Psoas muscle (tissue), 7 donors: ENCODE measurements at regions not wholly inside any gene's neighbourhood (a gene's known extent, or its start where the extent isn't known, plus 50 kb on each side); places are given as distances from the start of the nearest gene placed in this dataset.

Source experiments
- ATAC-seq, 4 donors: fragments of 200-7000 bp; cut with Tn5 transposase; one replicate each; pipeline ENCODE4 v1.9.1; 2020; ENCODE audit warnings: moderate library complexity in 3 of 4, mild to moderate bottlenecking in 2 of 4
- DNase-seq, 2 donors: peaks; one replicate each; pipeline ENCODE4 v3.0.0-alpha.2; 2020
- H3K27ac ChIP-seq: fragments of 200-600 bp; one replicate; pipeline ENCODE4 v1.8.0; 2022
- H3K27me3 ChIP-seq, 3 donors: fragments of 200-600 bp in 1 of 3; one replicate each; pipeline versions ENCODE4 v1.6.1 to v1.8.0; 2013 to 2022; ENCODE audit warnings: low read length in 2 of 3, mild to moderate bottlenecking in 2 of 3, moderate library complexity in 1 of 3; ENCODE audit not compliant: insufficient read depth in 3 of 3
- H3K36me3 ChIP-seq, 2 donors: fragments of 200-600 bp in 1 of 2; one replicate each; pipeline versions ENCODE4 v1.6.1 to v1.8.0; 2013 to 2022; ENCODE audit warnings: low read depth in 1 of 2, mild to moderate bottlenecking in 1 of 2, moderate library complexity in 1 of 2; ENCODE audit not compliant: insufficient read depth in 1 of 2
- H3K4me1 ChIP-seq: fragments of 200-600 bp; one replicate; pipeline ENCODE4 v1.8.0; 2022
- H3K4me3 ChIP-seq: fragments of 200-600 bp; one replicate; pipeline ENCODE4 v1.8.0; 2022; ENCODE audit warnings: mild to moderate bottlenecking
- H3K9me3 ChIP-seq: fragments of 200-600 bp; one replicate; pipeline ENCODE4 v1.8.0; 2022
- CTCF ChIP-seq: fragments of 200-600 bp; IDR thresholded peaks from one replicate; pipeline ENCODE4 v1.8.0; 2022; ENCODE audit warnings: antibody characterized with exemption
- WGBS, 3 donors: extraction: QIAGEN DNeasy Blood & Tissue Kit; methylation state at CpG; one replicate each; pipeline versions ENCODE4 v1.1.6 to v1.1.7; 2013; 5-methylcytosine and 5-hydroxymethylcytosine counted together
- intact Hi-C, 2 donors: fragments of 100-400 bp; cut with DNase I; formaldehyde crosslinking; loops; one replicate each; pipeline versions ENCODE4 v1.11.0 to v1.14.2; 2022
- donor health status: healthy with polysubstance abuse.
- donor health status: DM: no; HTN: no; CAD: no; lungs with moderate emphysema.
- donor health status: Bipolar disorder and iron deficiency.
- donor health status: healthy.
- donor health status: DM: yes; HTN: yes; CAD: no.
- donor health status: DM: no; HTN: no; CAD: no.
- donor health status: DM: yes; HTN: yes; CAD: no.

- Histone ChIP-seq H3K9me3 (no peaks in the 10 kb centered on the region), H3K27ac (no peak overlapping the region), H3K4me3 (no peak overlapping the region), H3K36me3 (no peaks in the 10 kb centered on the region), H3K4me1 (peaks cover 5% of the 10 kb centered on the region), H3K27me3 (no peaks in the 10 kb centered on the region)
- WGBS, 3 donors = 17 to 26% (median 23%) methylated on average over 5 of the region's 5 CpGs
- TF ChIP-seq CTCF = no peak
- intact Hi-C loops = no loop called here
- ATAC-seq = peak; percentile 56 to 90 (median 76)
- no peak for DNase-seq
Measured at GRCh38 chr2:8146132-8147005, 535.5 kb upstream of the ID2 start.

GRCh38 chr2:8148260-8149006, 533.4 kb upstream of the ID2 start:
- DNase-seq = no peak
- H3K27me3 ChIP-seq = no peaks in the 10 kb centered on the region
- ATAC-seq = no peak
- intact Hi-C loops = no loop called here
- no peak overlapping the region for H3K27ac ChIP-seq
- WGBS, 3 donors = 82 to 88% (median 85%) methylated on average over 8 of the region's 8 CpGs
- H3K9me3 ChIP-seq = no peaks in the 10 kb centered on the region
- no peak for TF ChIP-seq CTCF
- no peaks in the 10 kb centered on the region for H3K36me3 ChIP-seq
- no peak overlapping the region for H3K4me3 ChIP-seq
- peaks cover 5% of the 10 kb centered on the region for H3K4me1 ChIP-seq

GRCh38 chr2:8149007-8149405, 532.9 kb upstream of the ID2 start:
- no peaks in the 10 kb centered on the region for H3K9me3 ChIP-seq
- 75 to 81% (median 77%) methylated on average over 5 of the region's 5 CpGs for WGBS, 3 donors
- H3K27ac ChIP-seq = no peak overlapping the region
- no peak overlapping the region for H3K4me3 ChIP-seq
- DNase-seq (no peak), ATAC-seq (no peak)
- no peaks in the 10 kb centered on the region for H3K36me3 ChIP-seq
- H3K27me3 ChIP-seq = no peaks in the 10 kb centered on the region
- TF ChIP-seq CTCF = no peak
- intact Hi-C loops = no loop called here
- peaks cover 5% of the 10 kb centered on the region for H3K4me1 ChIP-seq

- intact Hi-C loops = no loop called here
- H3K36me3 ChIP-seq = no peaks in the 10 kb centered on the region
- peaks cover 5% of the 10 kb centered on the region for H3K4me1 ChIP-seq
- WGBS, 3 donors = 85 to 87% (median 85%) methylated on average over 9 of the region's 9 CpGs
- ATAC-seq (no peak), DNase-seq (no peak)
- no peak overlapping the region for H3K4me3 ChIP-seq
- no peaks in the 10 kb centered on the region for H3K9me3 ChIP-seq
- no peak for TF ChIP-seq CTCF
- H3K27ac ChIP-seq = no peak overlapping the region
- no peaks in the 10 kb centered on the region for H3K27me3 ChIP-seq
Measured at GRCh38 chr2:8149985-8150539, 531.8 kb upstream of the ID2 start.
